ENCODE measurements at regions not wholly inside any gene's neighbourhood (a gene's known extent, or its start where the extent isn't known, plus 50 kb on each side); places are given as distances from the start of the nearest gene placed in this dataset.

DNA sequence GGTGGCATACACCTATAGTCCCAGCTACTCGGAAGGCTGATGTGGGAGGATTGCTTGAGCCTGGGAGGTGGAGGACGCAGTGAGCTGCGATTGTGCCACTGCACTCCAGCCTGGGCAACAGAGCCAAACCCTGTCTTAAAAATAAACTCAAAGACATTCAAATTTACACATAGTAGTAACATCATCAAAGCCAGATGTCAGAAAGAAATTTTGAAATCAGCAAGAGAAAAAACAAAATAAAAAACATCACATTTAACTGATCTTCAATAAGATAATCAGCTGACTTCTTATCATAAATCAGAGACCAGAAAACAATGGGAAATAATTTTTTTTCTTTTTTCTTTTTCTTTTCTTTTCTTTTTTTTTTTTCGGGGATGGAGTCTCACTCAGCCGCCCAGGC lies 78.9 kb upstream of the ZCCHC13 start:
- Histone ChIP-seq H3K27ac (ENCODE audit: low read depth, low read length, poor library complexity, severe bottlenecking) (no peak overlapping the region), H4K20me1 (ENCODE audit: insufficient read depth, low read length) (no peaks in the 10 kb centered on the region)
- no TSS peak for BruUV-seq (replicated peaks)

DNA sequence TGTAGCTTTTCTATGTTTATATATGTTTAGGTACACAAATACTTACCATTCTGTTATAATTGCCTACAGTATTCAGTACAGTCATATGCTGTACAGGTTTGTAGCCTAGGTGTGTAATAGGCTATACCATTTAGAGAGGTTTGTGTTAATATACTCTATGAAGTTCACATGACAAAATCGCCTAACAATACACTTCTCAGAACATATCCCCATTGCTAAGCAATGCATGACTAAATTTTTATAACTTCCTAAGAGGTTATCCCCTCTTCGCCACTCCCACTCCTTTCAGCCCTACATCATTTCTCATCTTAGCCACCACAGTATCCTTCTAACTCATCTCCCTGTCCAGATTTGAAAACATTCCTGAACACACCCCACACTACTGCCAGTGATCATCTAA lies 83.7 kb upstream of the ZCCHC13 start:
- H3K9me2 ChIP-seq (ENCODE audit: insufficient read depth, low read length): no peaks in the 10 kb centered on the region
- CTCF ChIA-PET (ENCODE audit: unreplicated experiment): no interaction called here

More for the DNA sequence above, 78.9 kb upstream of the ZCCHC13 start:
- H3K4me3 ChIP-seq (ENCODE audit: low read depth, low read length, poor library complexity, severe bottlenecking): no peak overlapping the region
- no peaks in the 10 kb centered on the region for H3K9me2 ChIP-seq (ENCODE audit: insufficient read depth, low read length)
- no peaks in the 10 kb centered on the region for H3K79me2 ChIP-seq (ENCODE audit: insufficient read depth, low read depth, low read length)
- H3K9me3 ChIP-seq (ENCODE audit: low read length): no peaks in the 10 kb centered on the region
- H3K4me2 ChIP-seq (ENCODE audit: low read length): no peak overlapping the region
- no peak for DNase-seq (ENCODE audit: low spot score)
- no peaks in the 10 kb centered on the region for H3K4me1 ChIP-seq (ENCODE audit: insufficient read depth, low read length, poor library complexity, severe bottlenecking)
- ChIA-PET CTCF (ENCODE audit: unreplicated experiment) (no interaction called here), POLR2A (interaction anchor here (1.7 kb wide), 1 partner anchor 10 kb away, joined by 6 read pairs; no protein-coding TSS in a partner anchor)
- TF ChIP-seq, protein P1, sequence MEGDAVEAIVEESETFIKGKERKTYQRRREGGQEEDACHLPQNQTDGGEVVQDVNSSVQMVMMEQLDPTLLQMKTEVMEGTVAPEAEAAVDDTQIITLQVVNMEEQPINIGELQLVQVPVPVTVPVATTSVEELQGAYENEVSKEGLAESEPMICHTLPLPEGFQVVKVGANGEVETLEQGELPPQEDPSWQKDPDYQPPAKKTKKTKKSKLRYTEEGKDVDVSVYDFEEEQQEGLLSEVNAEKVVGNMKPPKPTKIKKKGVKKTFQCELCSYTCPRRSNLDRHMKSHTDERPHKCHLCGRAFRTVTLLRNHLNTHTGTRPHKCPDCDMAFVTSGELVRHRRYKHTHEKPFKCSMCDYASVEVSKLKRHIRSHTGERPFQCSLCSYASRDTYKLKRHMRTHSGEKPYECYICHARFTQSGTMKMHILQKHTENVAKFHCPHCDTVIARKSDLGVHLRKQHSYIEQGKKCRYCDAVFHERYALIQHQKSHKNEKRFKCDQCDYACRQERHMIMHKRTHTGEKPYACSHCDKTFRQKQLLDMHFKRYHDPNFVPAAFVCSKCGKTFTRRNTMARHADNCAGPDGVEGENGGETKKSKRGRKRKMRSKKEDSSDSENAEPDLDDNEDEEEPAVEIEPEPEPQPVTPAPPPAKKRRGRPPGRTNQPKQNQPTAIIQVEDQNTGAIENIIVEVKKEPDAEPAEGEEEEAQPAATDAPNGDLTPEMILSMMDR (conservative IDR thresholded peaks at IDR 0.05; ENCODE audit: low read length): no peak
- no peak for TF ChIP-seq EZH2phosphoT487 (IDR thresholded peaks at IDR 0.05; ENCODE audit: borderline replicate concordance, low read depth, low read length)
- intact Hi-C loops (cut with micrococcal nuclease; ENCODE audit: unreplicated experiment): no loop called here
- H3K36me3 ChIP-seq (ENCODE audit: insufficient read depth, low read length): peaks cover 29% of the 10 kb centered on the region
- no peak overlapping the region for H2AFZ ChIP-seq (ENCODE audit: low read length)

DNA sequence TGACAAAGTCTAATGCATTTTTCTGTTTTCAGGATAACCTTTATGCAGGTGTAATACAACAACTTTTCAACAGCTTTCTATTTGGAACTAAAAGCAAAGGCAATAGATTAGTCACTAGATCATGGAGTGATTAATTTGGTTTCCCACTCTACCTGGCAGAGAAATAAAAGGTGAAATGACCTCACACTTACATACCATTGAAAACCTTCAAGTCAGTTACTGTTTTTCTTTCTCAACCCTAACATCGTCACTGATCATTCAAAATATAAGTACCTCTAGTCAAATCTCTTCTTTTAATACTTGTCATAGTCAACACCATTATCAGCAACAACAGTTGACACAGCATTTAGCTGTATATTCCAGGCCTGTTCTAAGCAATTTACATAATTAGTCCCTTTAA lies 85.1 kb upstream of the ZCCHC13 start:
- H3K27ac ChIP-seq (ENCODE audit: low read depth, low read length, poor library complexity, severe bottlenecking): no peak overlapping the region
- no peak for DNase-seq (ENCODE audit: low spot score)
- peaks cover 2% of the 10 kb centered on the region; the same call in 1 of the 2 replicates for H3K36me3 ChIP-seq (ENCODE audit: insufficient read depth, low read length)
- intact Hi-C loops (cut with micrococcal nuclease; ENCODE audit: unreplicated experiment): no loop called here
- TF ChIP-seq, protein P1 (conservative IDR thresholded peaks at IDR 0.05; ENCODE audit: low read length): no peak
- no peak for TF ChIP-seq EZH2phosphoT487 (IDR thresholded peaks at IDR 0.05; ENCODE audit: borderline replicate concordance, low read depth, low read length)
- no peak overlapping the region for H3K4me2 ChIP-seq (ENCODE audit: low read length)
- H3K79me2 ChIP-seq (ENCODE audit: insufficient read depth, low read depth, low read length): no peaks in the 10 kb centered on the region
- H2AFZ ChIP-seq (ENCODE audit: low read length): no peak overlapping the region
- H3K4me1 ChIP-seq (ENCODE audit: insufficient read depth, low read length, poor library complexity, severe bottlenecking): no peaks in the 10 kb centered on the region
- ChIA-PET POLR2A (no interaction called here), CTCF (ENCODE audit: unreplicated experiment) (no interaction called here)
- no peak overlapping the region for H3K4me3 ChIP-seq (ENCODE audit: low read depth, low read length, poor library complexity, severe bottlenecking)
- no peaks in the 10 kb centered on the region for H3K9me2 ChIP-seq (ENCODE audit: insufficient read depth, low read length)
- H3K9me3 ChIP-seq (ENCODE audit: low read length): no peaks in the 10 kb centered on the region
- H4K20me1 ChIP-seq (ENCODE audit: insufficient read depth, low read length): no peaks in the 10 kb centered on the region
- BruUV-seq (replicated peaks): no TSS peak

More for the DNA sequence above, 83.7 kb upstream of the ZCCHC13 start:
- no TSS peak for BruUV-seq (replicated peaks)
- no peaks in the 10 kb centered on the region for H3K4me1 ChIP-seq (ENCODE audit: insufficient read depth, low read length, poor library complexity, severe bottlenecking)
- no peak overlapping the region for H3K4me2 ChIP-seq (ENCODE audit: low read length)
- POLR2A ChIA-PET: no interaction called here
- H2AFZ ChIP-seq (ENCODE audit: low read length): no peak overlapping the region
- peaks cover 7% of the 10 kb centered on the region for H3K36me3 ChIP-seq (ENCODE audit: insufficient read depth, low read length)
- no peaks in the 10 kb centered on the region for H3K79me2 ChIP-seq (ENCODE audit: insufficient read depth, low read depth, low read length)
- intact Hi-C loops (cut with micrococcal nuclease; ENCODE audit: unreplicated experiment): no loop called here
- no peak for TF ChIP-seq EZH2phosphoT487 (IDR thresholded peaks at IDR 0.05; ENCODE audit: borderline replicate concordance, low read depth, low read length)
- TF ChIP-seq, protein P1 (conservative IDR thresholded peaks at IDR 0.05; ENCODE audit: low read length): no peak
- DNase-seq (ENCODE audit: low spot score): no peak
- no peak overlapping the region for H3K27ac ChIP-seq (ENCODE audit: low read depth, low read length, poor library complexity, severe bottlenecking)
- no peaks in the 10 kb centered on the region for H3K9me3 ChIP-seq (ENCODE audit: low read length)
- no peaks in the 10 kb centered on the region for H4K20me1 ChIP-seq (ENCODE audit: insufficient read depth, low read length)
- no peak overlapping the region for H3K4me3 ChIP-seq (ENCODE audit: low read depth, low read length, poor library complexity, severe bottlenecking)
